Thyroid gland (tissue), 4 donors: ENCODE measurements at regions not wholly inside any gene's neighbourhood (a gene's known extent, or its start where the extent isn't known, plus 50 kb on each side); places are given as distances from the start of the nearest gene placed in this dataset.

Experiments
- DNase-seq, 2 donors: peaks; one replicate each; pipeline ENCODE4 v3.0.0-alpha.2; 2019
- H3K27ac ChIP-seq, 3 donors: fragments of 200-600 bp; sonication (generic); 1 replicate in 2 of 3; 2 replicates in 1 of 3; pipeline ENCODE4 v1.5.1; 2016 to 2019; ENCODE audit warnings: mild to moderate bottlenecking in 1 of 3, moderate library complexity in 1 of 3
- H3K27me3 ChIP-seq: fragments of 200-600 bp; sonication (generic); one replicate; pipeline ENCODE4 v1.5.1; 2019
- H3K36me3 ChIP-seq, 2 donors: fragments of 200-600 bp; sonication (generic); one replicate each; pipeline ENCODE4 v1.5.1; 2016 to 2019
- H3K4me1 ChIP-seq, 2 donors: fragments of 200-600 bp; sonication (generic); one replicate each; pipeline ENCODE4 v1.5.1; 2017 to 2019
- H3K4me3 ChIP-seq, 3 donors: fragments of 200-600 bp; sonication (generic); replicated peaks in 1 of 3; 1 replicate in 2 of 3; 2 replicates in 1 of 3; pipeline ENCODE4 v1.5.1; 2016; ENCODE audit warnings: mild to moderate bottlenecking in 1 of 3
- H3K9me3 ChIP-seq: fragments of 200-600 bp; sonication (generic); one replicate; pipeline ENCODE4 v1.5.1; 2017
- POLR2A ChIP-seq, 2 donors: fragments of 450-650 bp; IDR thresholded peaks; one replicate each; pipeline ENCODE4 v1.6.1; 2017; ENCODE audit warnings: antibody characterized with exemption in 2 of 2, mild to moderate bottlenecking in 2 of 2, moderate library complexity in 1 of 2
- WGBS, 2 donors: methylation state at CpG; one replicate each; pipeline ENCODE4 v1.1.5; 2017; 5-methylcytosine and 5-hydroxymethylcytosine counted together
- intact Hi-C: fragments of 100-400 bp; cut with DNase I; formaldehyde crosslinking; loops from one replicate; pipeline ENCODE4 v1.15.1; 2023
- TF ChIP-seq, protein P1 (sequence below), 6 experiments: fragments of 200-600 bp in 3 of 6; fragments of 450-650 bp in 3 of 6; sonication (generic) in 3 of 6; IDR thresholded peaks; one replicate each; pipeline ENCODE4 v1.5.1; 2016 to 2019; ENCODE audit warnings: antibody characterized with exemption in 6 of 6, mild to moderate bottlenecking in 2 of 6, inconsistent platforms in 1 of 6, moderate library complexity in 1 of 6

GRCh38 chr6:84862843-84863242, 98.4 kb upstream of the TBX18 start:
- Histone ChIP-seq H3K4me1 (no peaks in the 10 kb centered on the region), H3K27me3 (no peaks in the 10 kb centered on the region), H3K9me3 (no peaks in the 10 kb centered on the region), H3K27ac (no peak overlapping the region), H3K36me3 (no peaks in the 10 kb centered on the region), H3K4me3 (no peak overlapping the region)
- TF ChIP-seq, protein P1, sequence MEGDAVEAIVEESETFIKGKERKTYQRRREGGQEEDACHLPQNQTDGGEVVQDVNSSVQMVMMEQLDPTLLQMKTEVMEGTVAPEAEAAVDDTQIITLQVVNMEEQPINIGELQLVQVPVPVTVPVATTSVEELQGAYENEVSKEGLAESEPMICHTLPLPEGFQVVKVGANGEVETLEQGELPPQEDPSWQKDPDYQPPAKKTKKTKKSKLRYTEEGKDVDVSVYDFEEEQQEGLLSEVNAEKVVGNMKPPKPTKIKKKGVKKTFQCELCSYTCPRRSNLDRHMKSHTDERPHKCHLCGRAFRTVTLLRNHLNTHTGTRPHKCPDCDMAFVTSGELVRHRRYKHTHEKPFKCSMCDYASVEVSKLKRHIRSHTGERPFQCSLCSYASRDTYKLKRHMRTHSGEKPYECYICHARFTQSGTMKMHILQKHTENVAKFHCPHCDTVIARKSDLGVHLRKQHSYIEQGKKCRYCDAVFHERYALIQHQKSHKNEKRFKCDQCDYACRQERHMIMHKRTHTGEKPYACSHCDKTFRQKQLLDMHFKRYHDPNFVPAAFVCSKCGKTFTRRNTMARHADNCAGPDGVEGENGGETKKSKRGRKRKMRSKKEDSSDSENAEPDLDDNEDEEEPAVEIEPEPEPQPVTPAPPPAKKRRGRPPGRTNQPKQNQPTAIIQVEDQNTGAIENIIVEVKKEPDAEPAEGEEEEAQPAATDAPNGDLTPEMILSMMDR (IDR thresholded peaks at IDR 0.05): no peak
- no peak for TF ChIP-seq POLR2A (IDR thresholded peaks at IDR 0.05)
- WGBS, 2 donors: 72 to 74% methylated on average over 1 of the region's 1 CpG
- DNase-seq: no peak
- intact Hi-C loops: no loop called here

DNA sequence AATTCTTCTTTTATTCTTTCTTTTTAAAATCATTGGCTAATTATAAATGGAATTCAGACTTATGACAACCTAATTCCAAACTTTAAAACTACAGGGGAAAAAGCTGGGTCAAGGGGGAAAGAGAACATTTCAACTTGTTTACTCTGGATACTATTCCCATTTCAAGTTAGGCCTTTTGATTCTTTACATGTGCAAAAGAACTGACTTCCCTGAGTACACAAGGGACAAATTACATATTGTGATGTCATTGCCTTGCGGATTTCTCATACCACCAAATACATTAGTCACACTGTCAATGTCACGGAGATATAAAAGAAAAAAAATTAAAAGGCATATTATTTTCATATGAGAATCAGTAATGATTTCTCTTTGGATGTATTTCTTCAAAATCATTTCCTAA, 96.5 kb upstream of the TBX18 start:
- intact Hi-C loops: no loop called here
- no peak for DNase-seq
- Histone ChIP-seq H3K27ac (no peak overlapping the region), H3K4me1 (no peaks in the 10 kb centered on the region), H3K4me3 (no peak overlapping the region), H3K9me3 (no peaks in the 10 kb centered on the region), H3K27me3 (no peaks in the 10 kb centered on the region), H3K36me3 (no peaks in the 10 kb centered on the region)
- TF ChIP-seq, protein P1 (IDR thresholded peaks at IDR 0.05): no peak
- TF ChIP-seq POLR2A (IDR thresholded peaks at IDR 0.05): no peak
- 77 to 80% methylated on average over 2 of the region's 2 CpGs for WGBS, 2 donors

DNA sequence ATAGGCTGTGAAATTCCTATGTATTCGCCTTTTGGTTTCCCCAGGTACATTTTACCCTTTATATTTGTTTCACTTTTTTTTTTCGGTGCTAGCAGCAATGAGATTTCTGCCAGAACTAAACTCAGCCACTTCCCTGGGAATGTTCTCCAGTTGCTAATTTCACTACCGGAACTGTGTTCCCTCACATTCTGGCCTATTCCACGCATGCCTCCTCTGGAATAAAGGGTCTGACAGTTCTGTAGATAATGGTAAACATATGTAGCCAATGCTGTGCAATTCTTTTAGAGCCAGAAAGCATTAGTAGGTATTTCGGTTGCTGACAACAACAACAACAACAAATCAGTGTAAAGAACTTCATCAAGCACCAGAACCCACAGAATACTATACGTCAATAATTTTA, 96.1 kb upstream of the TBX18 start:
- H3K9me3 ChIP-seq: no peaks in the 10 kb centered on the region
- H3K27ac ChIP-seq: no peak overlapping the region
- H3K4me1 ChIP-seq: no peaks in the 10 kb centered on the region
- H3K4me3 ChIP-seq: no peak overlapping the region
- intact Hi-C loops: no loop called here
- no peak for TF ChIP-seq POLR2A (IDR thresholded peaks at IDR 0.05)
- TF ChIP-seq, protein P1 (IDR thresholded peaks at IDR 0.05): no peak
- 73% methylated on average over 6 of the region's 6 CpGs for WGBS, 2 donors
- no peaks in the 10 kb centered on the region for H3K36me3 ChIP-seq
- no peak for DNase-seq
- no peaks in the 10 kb centered on the region for H3K27me3 ChIP-seq

GRCh38 chr6:84854811-84855400, 90.5 kb upstream of the TBX18 start:
- Histone ChIP-seq H3K9me3 (no peaks in the 10 kb centered on the region), H3K27ac (no peak overlapping the region), H3K4me3 (no peak overlapping the region), H3K27me3 (no peaks in the 10 kb centered on the region), H3K4me1 (no peaks in the 10 kb centered on the region), H3K36me3 (no peaks in the 10 kb centered on the region)
- DNase-seq: no peak
- 60 to 76% methylated on average over 8 of the region's 8 CpGs for WGBS, 2 donors
- intact Hi-C loops: no loop called here
- TF ChIP-seq POLR2A (IDR thresholded peaks at IDR 0.05): no peak
- TF ChIP-seq, protein P1 (IDR thresholded peaks at IDR 0.05): no peak

DNA sequence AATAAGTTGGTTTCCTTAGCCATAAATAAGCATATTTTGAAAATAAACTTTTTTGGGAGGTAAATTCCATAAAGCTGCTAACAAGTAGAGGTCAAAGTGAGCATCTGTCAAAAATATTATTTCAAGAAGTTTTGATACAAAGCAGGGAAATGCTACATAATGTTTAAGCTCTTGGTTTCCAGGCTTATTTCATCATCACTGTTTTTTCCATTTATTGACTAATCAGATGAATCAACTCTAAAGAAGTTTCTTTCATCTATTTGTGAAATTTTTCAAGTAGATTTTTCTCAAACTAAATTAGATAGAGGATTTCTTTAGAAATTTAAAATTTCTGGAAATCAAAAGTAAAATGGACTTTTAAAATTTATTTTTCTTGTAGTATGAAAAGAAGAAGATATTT, 89.5 kb upstream of the TBX18 start:
- no peaks in the 10 kb centered on the region for H3K27me3 ChIP-seq
- TF ChIP-seq, protein P1 (IDR thresholded peaks at IDR 0.05): no peak
- no peak for TF ChIP-seq POLR2A (IDR thresholded peaks at IDR 0.05)
- H3K4me1 ChIP-seq: no peaks in the 10 kb centered on the region
- H3K4me3 ChIP-seq: no peak overlapping the region
- no peaks in the 10 kb centered on the region for H3K9me3 ChIP-seq
- intact Hi-C loops: no loop called here
- no peak overlapping the region for H3K27ac ChIP-seq
- no peak for DNase-seq
- H3K36me3 ChIP-seq: no peaks in the 10 kb centered on the region
